Heart left ventricle (tissue), 13 donors: ENCODE measurements at regions not wholly inside any gene's neighbourhood (a gene's known extent, or its start where the extent isn't known, plus 50 kb on each side); places are given as distances from the start of the nearest gene placed in this dataset.

Source experiments
- POLR2A ChIP-seq, 2 donors: fragments of 450-650 bp; IDR thresholded peaks; one replicate each; pipeline ENCODE4 v1.6.1; 2017; ENCODE audit warnings: antibody characterized with exemption in 2 of 2, mild to moderate bottlenecking in 2 of 2, moderate library complexity in 2 of 2
- TF ChIP-seq, protein P1 (sequence below), 12 donors: fragments of 200-600 bp; sonication (generic) in 4 of 12; IDR thresholded peaks; one replicate each; pipeline versions ENCODE4 v1.5.0 to v1.8.0; 2018 to 2022; ENCODE audit warnings: antibody characterized with exemption in 12 of 12, mild to moderate bottlenecking in 5 of 12
- donor health status: ischemic (EF 13 %, LVEDD 7.1; RV severe dilation, severe dysfunction).
- donor health status: DM: no; HTN: yes; CAD: no.
- donor health status: DM: no; HTN: no; CAD: no.
- donor health status: ischemic (EF 25% LVEDD 6.9; RV normal size, moderate dysfunction).
- donor health status: ischemic (EF 25% LVEDD 5.7; RV mildly dilated, moderate dysfunction).
- donor health status: ischemic (EF 35%, LVEDD 5.7; RV mildly dilated, moderate dysfunction).
- donor health status: nonischemic (EF 11% LVEDD 7.7; RV severe dilation, severe dysfunction).
- donor health status: DM: yes; HTN: yes; CAD: no.
- donor health status: PGD.
- donor health status: ischemic (EF 29% LVEDD 5.4; RV normal size, mild dysfunction).
- donor health status: nonischemic (EF 23%, LVEDD 6.1; RV moderate dilation, normal function).

DNA sequence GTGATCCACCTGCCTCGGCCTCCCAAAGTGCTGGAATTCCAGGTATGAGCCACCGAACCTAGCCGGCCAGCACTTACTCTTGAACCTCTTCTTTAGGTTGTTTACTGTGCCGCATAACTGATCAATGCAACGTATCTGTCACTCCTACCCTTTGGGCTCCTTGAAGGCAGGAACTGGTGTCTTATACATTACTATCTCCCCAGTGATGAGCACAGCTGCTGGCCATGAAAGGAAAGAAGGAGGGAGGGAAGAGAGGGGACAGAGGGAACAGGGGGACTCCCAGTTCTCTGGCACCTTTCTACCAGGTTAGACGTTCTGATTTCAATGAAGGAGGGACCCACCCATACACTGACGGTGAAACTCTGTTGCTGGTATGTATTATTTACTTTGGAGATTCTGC lies 111.8 kb upstream of the NANOS1 start:
- TF ChIP-seq, protein P1, sequence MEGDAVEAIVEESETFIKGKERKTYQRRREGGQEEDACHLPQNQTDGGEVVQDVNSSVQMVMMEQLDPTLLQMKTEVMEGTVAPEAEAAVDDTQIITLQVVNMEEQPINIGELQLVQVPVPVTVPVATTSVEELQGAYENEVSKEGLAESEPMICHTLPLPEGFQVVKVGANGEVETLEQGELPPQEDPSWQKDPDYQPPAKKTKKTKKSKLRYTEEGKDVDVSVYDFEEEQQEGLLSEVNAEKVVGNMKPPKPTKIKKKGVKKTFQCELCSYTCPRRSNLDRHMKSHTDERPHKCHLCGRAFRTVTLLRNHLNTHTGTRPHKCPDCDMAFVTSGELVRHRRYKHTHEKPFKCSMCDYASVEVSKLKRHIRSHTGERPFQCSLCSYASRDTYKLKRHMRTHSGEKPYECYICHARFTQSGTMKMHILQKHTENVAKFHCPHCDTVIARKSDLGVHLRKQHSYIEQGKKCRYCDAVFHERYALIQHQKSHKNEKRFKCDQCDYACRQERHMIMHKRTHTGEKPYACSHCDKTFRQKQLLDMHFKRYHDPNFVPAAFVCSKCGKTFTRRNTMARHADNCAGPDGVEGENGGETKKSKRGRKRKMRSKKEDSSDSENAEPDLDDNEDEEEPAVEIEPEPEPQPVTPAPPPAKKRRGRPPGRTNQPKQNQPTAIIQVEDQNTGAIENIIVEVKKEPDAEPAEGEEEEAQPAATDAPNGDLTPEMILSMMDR (IDR thresholded peaks at IDR 0.05), result no peak
- TF ChIP-seq POLR2A (IDR thresholded peaks at IDR 0.05), result no peak
